NB4 (cell line): ENCODE measurements at regions not wholly inside any gene's neighbourhood (a gene's known extent, or its start where the extent isn't known, plus 50 kb on each side); places are given as distances from the start of the nearest gene placed in this dataset.

ENCODE experiments used
- CTCF ChIP-seq: IDR thresholded peaks from one replicate; pipeline ENCODE4 v1.5.1; 2012; ENCODE audit warnings: low read depth, low read length
- POLR2A ChIP-seq: IDR thresholded peaks from 2 replicates; pipeline ENCODE4 v1.6.1; 2011; ENCODE audit warnings: mild to moderate bottlenecking; ENCODE audit not compliant: insufficient read length; ENCODE audit errors: extremely low read depth

GRCh38 chr2:83224591-83225200 is 1234.4 kb downstream of the SUCLG1 start:
- TF ChIP-seq POLR2A (no peak), CTCF (no peak)
